ENCODE measurements at regions not wholly inside any gene's neighbourhood (a gene's known extent, or its start where the extent isn't known, plus 50 kb on each side); places are given as distances from the start of the nearest gene placed in this dataset.

DNA sequence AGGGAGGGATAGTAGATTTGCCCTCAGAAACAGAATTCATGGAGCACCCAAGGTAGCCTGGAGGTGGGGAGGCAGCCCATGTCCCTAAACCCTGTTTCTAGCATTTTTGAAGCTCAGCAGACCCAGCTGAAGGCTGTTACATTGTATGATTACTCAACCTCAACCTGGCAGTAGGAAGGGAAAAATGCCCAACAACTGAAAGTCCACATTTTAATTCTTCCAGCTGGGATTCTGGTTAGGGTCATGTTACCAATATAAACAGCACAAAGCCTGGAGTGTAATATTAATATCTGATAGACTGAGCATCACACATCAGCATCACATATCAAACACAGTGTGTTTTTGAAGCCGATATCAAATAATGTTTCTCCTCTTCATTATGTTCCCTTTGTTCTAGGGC is 437.0 kb downstream of the HRH4 start:
- no peak for DNase-seq (ENCODE audit: low spot score)

DNA sequence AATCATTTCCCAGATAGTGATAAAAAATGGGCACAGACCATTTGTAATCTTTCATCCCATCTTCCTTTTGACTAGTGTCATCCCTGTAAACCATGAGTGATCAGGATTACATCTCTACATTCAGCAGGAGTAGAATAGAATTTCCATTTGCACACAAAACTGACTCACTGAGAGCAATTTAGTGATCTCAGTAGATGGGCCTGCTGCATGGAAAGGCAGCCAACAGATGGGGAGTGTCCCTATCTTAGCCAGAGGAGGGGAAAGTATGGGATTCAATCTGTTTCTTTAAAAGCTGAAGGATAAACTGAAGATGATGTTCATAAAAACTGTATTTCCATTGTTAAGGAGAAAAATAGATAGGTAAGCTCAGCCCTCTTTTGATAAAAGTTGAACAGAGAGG is 441.7 kb downstream of the ZNF521 start:
- no peak for DNase-seq (ENCODE audit: low spot score)

DNA sequence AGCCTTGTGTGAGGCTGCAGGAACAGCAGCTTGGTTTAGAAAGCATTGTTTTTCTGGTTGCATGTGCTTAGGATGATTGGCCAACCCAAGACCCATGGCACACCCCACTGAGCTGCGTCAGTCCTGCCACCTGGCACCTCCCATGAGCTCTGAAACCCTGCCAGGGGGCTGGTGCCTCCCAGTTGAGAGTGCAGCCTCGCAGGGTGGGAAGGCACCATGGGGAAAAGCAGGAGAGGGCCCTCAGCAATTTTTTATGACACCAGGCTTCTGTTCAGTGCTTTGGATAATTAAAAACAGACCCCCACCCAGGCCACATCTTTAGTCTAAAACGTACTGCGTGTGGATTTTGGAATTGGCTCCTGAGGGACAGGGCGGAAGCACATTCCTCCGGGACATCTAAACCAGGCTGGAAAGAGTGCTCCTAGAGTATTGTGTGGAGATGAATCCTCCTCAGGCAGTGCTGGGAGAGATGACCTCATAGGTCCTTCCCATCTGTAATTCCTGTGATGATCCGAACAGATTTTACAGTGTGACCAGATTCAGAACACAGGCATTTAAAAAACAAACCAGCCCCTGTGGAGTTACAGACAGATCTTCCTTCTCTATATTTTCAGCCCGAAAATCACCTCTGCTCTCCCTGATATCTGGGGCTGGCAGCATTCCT is 438.3 kb downstream of the ZNF521 start:
- no peak for DNase-seq (ENCODE audit: low spot score)

DNA sequence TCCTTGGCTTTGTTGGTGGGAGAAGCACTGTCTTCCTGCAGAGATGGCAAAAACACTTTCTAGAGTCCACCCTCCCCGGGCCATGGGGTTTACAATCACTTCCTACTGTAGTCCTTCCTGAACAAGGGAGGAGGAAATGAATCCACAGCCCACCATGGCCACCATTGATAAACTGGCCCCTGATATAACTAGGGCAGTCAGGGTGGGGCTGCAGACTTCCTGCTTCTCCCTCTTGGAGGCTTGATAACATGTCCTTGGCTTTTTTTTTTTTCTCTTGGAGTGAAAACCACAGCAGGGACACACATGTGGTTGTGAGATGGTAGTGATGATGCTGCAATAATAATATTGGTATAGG is 437.8 kb downstream of the ZNF521 start:
- DNase-seq (ENCODE audit: low spot score) = no peak

DNA sequence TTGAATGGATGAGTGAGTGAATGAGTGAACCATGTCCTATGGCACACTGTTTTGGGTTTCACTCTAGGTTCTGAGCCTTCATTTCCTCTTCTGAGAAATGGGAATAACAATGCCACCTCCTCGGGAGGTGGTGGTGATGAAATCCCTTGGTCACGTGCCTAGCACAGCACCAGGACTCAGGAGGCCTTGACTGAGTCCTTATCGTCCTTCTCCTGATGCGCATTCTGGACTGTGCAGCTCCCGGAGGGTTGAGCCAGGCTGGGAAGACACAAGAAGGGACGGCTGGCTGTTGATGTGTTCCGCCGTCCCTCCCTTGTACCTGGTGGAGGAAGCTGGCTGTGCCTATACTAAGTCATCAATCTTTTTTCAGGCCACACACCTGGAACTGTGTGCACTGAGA is 437.3 kb downstream of the ZNF521 start:
- DNase-seq (ENCODE audit: low spot score) = no peak

DNA sequence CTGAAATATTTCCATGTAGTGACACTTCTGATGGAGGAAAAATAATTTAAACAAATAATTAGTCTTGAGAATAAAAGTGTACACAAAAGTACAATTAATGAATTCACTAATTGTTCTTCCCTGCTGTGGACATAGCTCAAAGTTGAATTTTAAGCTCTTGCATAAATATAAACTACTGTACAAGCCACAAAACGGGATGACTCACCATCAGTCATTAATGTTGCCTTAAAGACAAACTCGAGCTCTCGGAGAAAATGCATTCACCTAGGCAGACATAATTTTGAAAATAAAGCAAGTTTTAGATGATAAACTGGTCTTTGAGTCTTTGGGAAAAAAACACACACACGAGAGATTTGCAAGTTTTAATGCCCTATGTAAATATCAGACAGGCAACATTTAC is 436.4 kb downstream of the ZNF521 start:
- DNase-seq (ENCODE audit: low spot score) = no peak

DNA sequence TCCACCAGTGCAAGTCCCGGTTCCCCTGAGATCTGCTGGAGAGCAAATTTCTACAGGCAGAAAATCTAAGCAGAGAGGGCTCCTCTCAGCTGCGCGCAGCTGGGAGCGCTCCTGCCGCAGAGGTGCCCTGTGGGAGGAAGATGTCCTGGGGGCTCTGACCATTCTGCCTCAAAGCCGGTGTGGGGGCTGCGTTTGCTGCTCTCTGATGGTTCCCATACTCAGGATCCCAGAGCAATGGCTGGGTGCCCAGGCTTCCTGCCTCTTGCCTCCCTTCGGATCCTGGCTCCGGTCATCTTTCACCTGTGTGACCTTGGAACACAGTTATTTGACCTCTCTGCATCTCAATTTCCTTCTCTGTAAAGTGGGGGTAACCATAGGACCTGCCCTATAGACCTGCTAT is 434.2 kb downstream of the ZNF521 start:
- no peak for DNase-seq (ENCODE audit: low spot score)

DNA sequence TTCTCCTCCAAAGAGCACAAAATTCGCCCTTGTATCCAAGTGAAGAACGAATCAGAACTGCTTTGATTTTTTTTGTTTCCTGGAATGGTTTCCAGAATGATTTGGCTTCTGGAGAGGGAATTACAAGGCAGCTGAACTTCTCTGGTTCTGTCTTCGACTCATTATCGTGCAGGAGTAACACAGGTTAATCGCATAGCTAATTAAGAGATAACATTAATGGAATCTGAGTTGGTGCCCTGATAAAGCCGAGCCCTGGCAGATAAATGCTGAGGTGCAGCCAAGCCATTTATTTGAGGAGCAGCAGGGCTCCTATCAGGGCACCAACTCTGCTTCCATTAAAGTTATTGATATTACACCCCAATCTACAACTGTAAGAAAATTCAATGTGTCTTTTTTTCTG is 433.7 kb downstream of the ZNF521 start:
- no peak for DNase-seq (ENCODE audit: low spot score)

DNA sequence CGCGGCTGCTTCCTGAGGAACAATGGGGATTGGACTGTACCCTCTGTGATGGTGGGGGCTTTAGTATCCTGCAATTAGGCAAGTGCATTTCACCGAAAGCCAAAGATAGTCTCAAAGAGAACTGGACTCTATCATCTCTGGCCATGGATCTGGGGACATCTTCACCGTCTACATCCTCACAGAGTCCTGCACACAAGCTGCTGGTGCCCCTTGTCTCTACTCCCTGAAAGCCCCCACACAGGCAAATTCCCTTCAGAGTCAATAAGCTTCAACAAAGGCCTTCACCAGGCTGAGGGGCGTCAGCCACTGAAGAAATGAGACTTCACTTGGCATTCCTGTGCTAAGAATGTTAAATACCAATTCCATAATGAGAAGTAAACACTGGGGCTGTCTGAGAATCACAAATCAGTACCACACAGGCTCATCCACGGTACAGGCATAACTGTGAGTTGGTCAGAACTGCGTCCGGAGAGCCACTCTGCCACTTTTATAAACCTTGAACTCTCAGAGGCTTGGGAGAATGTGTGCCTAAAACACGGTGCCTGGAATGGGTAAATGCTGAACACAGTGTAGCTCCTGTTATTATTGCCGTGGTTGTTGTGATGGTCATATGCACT is 432.7 kb downstream of the ZNF521 start:
- no peak for DNase-seq (ENCODE audit: low spot score)

DNA sequence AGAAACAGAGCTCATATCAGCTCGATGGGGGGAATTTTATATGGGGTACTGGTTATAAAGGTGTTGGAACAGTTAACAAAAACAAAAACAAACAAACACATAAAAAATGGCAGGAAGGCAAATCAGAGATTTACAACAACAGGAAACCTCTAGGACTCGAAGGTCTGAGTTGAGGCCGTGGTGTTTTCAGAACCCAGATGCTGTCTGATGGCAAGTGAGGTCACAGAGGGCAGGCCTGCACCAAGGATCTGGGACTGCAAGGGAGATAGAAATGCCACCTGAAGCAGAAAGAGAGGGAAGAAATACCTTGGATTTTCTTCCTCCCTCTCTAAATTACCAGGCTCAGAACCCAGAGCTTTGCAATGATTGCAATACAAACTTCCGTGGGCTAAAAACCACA is 429.5 kb downstream of the ZNF521 start:
- no peak for DNase-seq (ENCODE audit: low spot score)

DNA sequence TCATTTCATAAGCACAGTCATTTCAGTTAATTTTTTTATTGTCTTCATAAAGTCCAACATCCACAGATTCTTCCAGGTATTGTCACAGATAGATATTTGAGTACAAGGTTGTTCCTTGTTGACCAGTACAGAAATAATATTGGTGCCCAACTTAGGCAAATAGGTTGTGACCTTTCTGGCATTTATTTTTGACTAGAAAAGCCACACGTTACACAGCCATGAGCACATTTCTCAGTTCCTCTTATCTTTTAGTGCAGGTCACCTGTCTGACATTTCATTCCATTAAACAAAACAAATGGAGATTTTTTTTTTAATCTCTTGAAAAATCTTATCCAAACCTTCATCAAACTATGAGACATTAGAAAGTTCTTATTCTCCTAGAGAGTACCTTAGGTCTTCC is 428.8 kb downstream of the ZNF521 start:
- DNase-seq (ENCODE audit: low spot score) = no peak

DNA sequence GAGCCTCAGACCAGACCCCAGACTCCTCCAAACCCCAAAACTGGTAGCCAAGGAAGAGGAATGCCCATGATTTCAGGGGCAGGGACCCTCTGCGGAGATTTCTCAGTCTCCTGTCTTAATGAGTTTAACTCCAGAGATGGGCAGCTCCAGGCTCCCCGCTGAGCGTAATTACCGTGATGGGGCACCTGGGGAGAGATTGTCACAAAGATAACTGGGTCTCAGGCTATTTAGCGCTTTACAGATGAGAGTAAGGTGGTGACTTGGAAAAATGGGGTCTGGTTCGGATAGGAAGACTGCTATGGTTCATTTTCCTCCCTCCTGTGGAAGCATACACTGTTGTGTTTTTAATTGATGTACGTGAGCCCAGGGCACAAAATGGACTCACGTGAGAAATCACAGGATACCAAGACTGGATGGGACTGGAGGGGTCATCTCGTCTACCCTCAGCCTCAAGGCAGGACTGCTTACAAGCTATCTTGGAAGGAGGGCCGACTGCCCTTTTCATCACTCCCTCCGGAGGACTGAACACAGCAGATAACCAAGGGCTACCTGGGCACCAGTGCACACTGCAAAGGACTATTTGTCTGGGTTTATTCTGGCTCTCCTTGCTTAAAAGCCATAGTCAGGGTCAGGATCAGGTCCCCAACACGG is 427.8 kb downstream of the ZNF521 start:
- no peak for DNase-seq (ENCODE audit: low spot score)

DNA sequence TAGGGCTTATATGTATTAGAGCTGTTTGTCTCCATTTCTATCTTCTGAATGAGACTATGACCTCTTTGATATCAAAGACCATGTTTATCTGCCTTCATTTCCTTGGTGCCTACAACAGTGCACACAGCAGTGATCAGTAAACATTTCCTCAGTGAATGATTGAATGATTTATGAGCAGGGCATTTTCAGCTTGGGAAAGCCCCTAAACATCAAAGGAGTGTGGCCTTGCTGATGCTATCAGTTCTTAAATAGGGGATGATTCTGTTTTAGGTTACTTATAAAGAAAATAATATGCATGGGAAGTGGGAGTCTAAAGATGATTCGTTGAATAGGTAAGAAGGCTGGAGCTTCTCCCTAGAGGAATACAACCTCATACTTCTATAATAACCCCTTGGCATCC is 425.3 kb downstream of the ZNF521 start:
- DNase-seq (ENCODE audit: low spot score) = no peak

DNA sequence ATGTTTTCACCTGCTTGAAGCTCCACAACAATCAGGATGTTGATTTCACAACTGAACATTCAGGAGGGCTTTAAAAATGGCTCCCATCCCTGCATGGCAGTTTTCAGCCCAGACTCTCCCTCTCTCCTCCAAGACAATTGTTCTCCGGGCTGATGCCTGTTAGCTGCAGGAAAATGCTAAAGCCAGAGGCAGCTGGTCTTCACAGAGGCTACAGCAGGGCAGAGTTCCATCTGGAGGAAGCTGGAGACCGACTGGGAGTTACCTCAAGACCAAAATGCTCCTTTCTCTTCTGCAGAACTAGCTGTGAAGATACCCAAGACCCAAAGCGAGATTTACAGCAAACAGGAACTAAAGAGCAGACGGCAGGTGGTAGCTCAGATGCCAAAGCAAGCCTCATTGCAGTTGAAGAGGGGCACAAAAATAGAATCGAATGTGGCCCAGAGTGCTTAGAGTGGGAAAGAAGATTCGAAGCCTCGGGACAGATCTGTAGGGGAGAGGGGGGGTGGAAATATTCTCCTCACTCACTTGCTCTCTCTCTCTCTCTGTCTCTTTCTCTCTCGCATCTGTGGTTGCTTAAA is 423.6 kb downstream of the ZNF521 start:
- no peak for DNase-seq (ENCODE audit: low spot score)

DNA sequence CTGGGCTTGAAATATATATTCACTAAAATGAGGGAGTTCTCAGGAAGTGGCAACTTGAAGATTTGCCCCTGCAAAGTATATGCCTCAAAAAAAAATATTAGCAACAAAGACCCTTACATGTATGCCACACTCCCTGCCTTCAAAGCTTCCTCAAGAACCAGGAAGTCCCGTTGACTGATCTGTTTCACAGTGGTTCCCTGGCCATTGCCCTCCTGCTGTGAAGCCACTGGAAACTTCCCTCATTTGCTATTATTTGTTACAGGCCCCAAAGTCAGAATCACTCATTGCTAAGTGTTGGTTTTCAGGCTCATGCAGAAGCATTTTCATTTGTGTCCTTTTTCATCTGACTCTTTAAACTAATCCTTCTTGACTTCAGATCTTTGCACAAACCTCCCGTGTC is 421.5 kb downstream of the ZNF521 start:
- DNase-seq (ENCODE audit: low spot score) = no peak

DNA sequence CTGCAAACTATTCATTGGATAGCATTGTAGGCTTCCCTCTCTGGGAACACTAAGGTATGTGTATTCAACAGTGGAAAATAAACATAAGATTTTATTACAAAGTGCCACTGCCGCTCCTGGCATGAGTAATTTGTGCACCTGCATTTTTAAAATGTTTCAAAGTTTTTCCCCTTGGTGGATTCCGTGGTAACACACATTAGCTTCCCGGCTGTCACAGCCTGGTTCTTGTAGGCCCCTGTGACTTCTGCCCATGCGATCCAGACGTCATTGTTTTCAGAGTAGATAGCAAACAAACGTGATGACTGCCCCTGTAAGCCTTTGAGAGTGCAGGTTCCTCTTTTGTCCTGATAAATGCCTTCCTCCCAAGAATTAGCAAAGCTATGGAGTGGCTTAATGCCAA is 421.0 kb downstream of the ZNF521 start:
- no peak for DNase-seq (ENCODE audit: low spot score)

DNA sequence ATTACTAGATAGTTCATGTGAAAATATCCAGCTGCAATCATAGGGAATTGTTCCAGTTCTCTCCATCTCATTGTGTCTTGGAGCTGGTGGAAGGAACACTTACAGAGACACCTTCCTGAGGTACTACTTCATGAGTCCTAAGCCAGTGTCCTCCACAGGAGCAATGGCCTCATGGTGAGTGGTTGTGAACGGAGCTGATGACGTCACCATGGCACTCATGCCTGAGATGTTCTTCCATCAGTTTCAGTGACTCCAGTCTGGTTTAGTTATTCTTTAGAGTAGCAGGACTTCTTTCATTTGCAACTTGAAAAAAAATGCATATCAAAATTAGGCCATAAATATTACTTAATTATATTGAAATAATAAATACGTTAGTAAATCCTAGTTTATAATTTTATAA is 418.6 kb downstream of the ZNF521 start:
- no peak for DNase-seq (ENCODE audit: low spot score)

DNA sequence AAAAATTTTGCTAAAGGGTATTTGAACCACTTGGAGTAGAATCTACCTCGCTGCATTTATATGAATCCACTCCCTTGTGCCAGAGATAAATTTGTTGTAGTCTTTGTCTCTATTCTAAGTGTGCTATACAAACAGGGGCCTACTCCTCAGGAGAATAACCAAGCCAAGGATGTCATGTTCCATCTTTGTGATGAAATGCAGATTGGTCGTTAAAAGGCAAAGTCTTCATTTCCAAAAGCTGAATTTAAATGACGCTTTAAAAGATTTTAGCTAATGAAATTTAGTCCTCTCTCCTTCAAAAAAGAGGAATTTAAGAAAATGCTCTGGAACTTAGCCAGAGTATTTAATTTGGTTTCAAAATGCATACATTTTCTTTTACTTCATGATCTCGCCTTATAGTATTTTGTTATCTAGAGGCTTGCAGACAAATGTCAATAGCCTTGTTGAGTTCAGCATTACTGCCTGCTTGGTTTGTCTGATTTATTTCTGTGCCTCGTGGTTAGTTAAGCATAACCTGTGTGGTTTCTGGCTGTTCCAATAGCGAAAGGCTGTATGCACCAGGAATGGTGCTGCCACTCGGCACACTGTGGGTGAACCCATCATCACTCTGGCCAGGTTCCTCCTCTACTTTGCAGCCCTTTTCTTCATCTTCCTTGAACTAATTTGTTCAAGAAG is 417.6 kb downstream of the ZNF521 start:
- no peak for DNase-seq (ENCODE audit: low spot score)

DNA sequence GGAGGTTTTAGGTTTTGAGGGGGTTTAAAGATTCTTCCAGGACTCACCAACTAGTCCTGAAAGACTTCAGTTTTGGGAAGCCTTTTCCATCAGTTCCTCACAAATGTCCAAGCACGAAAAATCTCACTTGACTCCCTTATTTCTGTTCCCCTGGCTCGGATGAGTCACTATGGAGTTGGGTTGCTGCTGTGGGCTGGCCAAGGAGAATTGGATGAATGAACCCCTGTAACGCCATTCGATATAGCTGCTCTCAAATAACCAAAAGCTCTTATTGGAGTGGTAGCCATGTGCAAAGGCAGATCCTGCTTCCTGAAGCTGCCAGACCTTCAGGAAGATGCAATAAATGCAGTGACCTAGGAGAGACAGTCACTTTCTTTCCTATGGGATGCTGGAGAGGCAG is 417.0 kb downstream of the ZNF521 start:
- DNase-seq (ENCODE audit: low spot score) = no peak

DNA sequence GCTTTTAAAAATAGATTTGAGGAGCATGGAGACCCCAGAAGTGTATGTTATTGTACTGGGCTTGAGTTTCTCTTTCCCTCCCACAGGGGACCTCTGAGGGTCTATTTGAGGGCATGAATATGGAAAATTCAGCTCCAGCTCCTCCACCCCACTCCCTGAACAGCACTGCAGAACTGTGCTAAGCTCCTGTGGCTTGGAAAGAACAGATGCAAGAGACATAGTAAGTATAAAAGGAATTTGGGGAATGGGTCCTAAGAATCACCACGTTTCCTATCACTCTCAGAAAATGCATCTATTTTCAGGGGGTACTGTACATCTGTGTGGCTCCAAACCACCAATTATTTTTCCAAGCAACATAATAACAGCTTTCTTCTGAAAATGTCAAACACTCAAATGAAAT is 416.1 kb downstream of the ZNF521 start:
- no peak for DNase-seq (ENCODE audit: low spot score)

DNA sequence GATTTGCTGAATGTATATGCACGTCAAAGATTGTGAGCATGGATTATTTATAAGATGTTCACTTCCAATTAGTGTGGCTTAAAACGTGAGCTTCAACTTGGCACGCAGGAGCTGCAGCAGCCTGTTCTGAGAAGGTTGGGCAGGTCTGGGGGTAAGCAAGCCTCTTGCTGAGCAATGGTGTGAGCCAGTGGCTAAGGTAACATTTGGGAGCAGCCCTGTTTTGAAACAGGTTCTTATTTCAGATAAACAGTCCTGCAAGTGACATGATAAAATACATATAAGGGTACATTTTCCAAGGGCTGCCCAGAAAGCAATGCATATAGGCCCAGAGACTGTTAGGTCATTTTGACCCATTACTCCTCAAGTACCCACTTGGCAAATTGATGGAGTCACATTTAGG is 415.3 kb downstream of the ZNF521 start:
- no peak for DNase-seq (ENCODE audit: low spot score)

DNA sequence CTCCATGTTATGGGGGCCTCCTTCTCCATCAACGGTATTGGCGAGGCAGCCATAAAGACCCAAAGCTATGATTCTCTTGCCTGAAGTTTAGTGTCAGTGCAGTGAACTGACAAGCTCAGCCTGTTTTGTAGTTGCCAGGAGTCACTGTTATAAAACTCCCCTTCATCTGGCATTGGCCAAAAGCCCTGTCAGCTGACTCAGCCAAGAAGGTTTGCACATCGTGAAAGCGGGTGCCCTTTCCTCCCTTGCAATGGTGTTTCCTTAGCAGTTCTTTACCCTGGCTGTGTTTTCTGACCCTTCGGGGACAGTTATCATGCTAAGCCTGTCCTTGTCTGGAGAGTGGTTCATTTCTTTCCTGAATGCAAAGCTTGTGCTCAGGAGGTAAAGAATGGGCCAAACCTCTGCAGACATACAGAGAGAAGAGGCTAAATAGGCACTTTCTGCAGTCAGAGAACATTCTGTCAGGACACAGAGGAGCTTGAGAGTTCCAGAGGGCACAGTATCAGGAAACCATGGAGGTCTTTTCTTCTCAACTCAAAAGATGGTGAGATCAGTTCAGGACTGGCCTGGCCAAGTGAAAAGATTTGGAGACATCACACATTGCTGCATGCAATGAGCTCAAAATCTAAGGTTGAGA is 414.2 kb downstream of the ZNF521 start:
- DNase-seq (ENCODE audit: low spot score) = no peak

DNA sequence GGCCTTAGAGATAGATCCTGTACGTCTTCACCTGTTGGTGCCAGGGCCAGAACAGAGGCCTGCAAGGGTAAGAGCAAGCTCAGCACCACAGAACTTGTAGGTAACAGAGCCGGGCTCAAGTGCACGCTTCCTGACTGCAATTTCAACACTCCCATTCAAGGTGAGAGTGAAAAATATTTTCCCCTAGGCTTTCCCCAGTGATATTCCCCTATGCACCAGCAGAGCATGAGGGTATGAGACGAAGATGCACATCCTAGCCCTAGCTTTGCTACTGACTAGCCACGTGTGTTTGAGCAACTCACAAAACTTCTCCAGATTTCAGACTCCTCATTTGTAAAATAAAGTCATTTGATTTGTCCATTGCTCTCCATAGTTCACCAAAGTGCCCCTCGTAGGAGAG is 411.6 kb downstream of the ZNF521 start:
- DNase-seq (ENCODE audit: low spot score) = no peak
